GM12878 (cell line): ENCODE measurements at regions not wholly inside any gene's neighbourhood (a gene's known extent, or its start where the extent isn't known, plus 50 kb on each side); places are given as distances from the start of the nearest gene placed in this dataset.

Source experiments
- ATAC-seq: fragments of 200-7000 bp; cut with Tn5 transposase; 3 replicates; pipeline ENCODE4 v1.9.1; 2020; ENCODE audit warnings: mild to moderate bottlenecking, moderate library complexity
- BruUV-seq: library from RNA; stranded (reverse); fragments of 400-500 nt; replicated peaks from 2 replicates; lab custom pipeline; 2021; lab: Mats Ljungman, UMichigan
- CTCF ChIA-PET: fragments of 300-600 bp; sonication (Branson Sonifier 250); formaldehyde crosslinking; extraction: SDS; loops from one replicate; lab custom pipeline; 2021; ENCODE audit warnings: inconsistent platforms; lab: Yijun Ruan, JAX
- POLR2A ChIA-PET: fragments of 350-600 bp; formaldehyde crosslinking; extraction: SDS; loops from one replicate; lab custom pipeline; 2021; ENCODE audit warnings: inconsistent platforms; lab: Charles Lee
- RAD21 ChIA-PET: fragments of 300-600 bp; sonication (Branson Sonifier 250); formaldehyde crosslinking; loops from one replicate; lab custom pipeline; 2023; ENCODE audit warnings: antibody characterized with exemption; ENCODE audit not compliant: unreplicated experiment; lab: Charles Lee
- SMC1A ChIA-PET: fragments of 300-600 bp; sonication (Branson Sonifier 250); formaldehyde crosslinking; loops from one replicate; lab custom pipeline; 2023; ENCODE audit not compliant: unreplicated experiment, uncharacterized antibody; lab: Charles Lee
- DNase-seq: peaks from one replicate; pipeline ENCODE4 v3.0.0-alpha.2; 2011; ENCODE audit warnings: low read depth, low spot score
- FAIRE-seq: peaks from 3 replicates; lab custom pipeline; 2011; peaks lifted over from hg19 to GRCh38; lab: Jason Lieb, UNC
- H2AFZ ChIP-seq: 2 replicates; pipeline ENCODE4 v1.6.0; 2011; ENCODE audit warnings: low read depth, low read length, control low read depth; ENCODE audit not compliant: control insufficient read depth
- H3K27ac ChIP-seq: 2 replicates; pipeline ENCODE4 v1.5.1; 2011; ENCODE audit warnings: control low read depth; ENCODE audit not compliant: control insufficient read depth, insufficient read depth
- H3K27me3 ChIP-seq, 2 experiments: replicated peaks in 1 of 2; 2 replicates each; pipeline versions ENCODE4 v1.6.0 to v1.6.1; 2011; ENCODE audit warnings: low read length in 1 of 2; ENCODE audit not compliant: control insufficient read depth in 2 of 2, insufficient read depth in 2 of 2
- H3K36me3 ChIP-seq, 2 experiments: 2 replicates each; pipeline ENCODE4 v1.5.1; 2011; ENCODE audit warnings: low read length in 1 of 2; ENCODE audit not compliant: control insufficient read depth in 2 of 2, insufficient read depth in 2 of 2
- H3K4me1 ChIP-seq: 2 replicates; pipeline ENCODE4 v1.6.1; 2011; ENCODE audit warnings: mild to moderate bottlenecking, low read length, moderate library complexity, mixed read lengths; ENCODE audit not compliant: control insufficient read depth, insufficient read depth
- H3K4me2 ChIP-seq: 2 replicates; pipeline ENCODE4 v1.6.0; 2011; ENCODE audit warnings: control low read depth; ENCODE audit not compliant: control insufficient read depth, insufficient read depth
- H3K4me3 ChIP-seq: fragments of 200-600 bp; sonication (generic); 2 replicates; pipeline ENCODE4 v1.5.1; 2016
- H3K79me2 ChIP-seq: 2 replicates; pipeline ENCODE4 v1.6.0; 2011; ENCODE audit warnings: low read length; ENCODE audit not compliant: control insufficient read depth, insufficient read depth
- H3K9ac ChIP-seq: 2 replicates; pipeline ENCODE4 v1.8.0; 2011; ENCODE audit warnings: low read length, control low read depth, mixed read lengths; ENCODE audit not compliant: control insufficient read depth, insufficient read depth
- H3K9me3 ChIP-seq: replicated peaks from 3 replicates; pipeline ENCODE4 v1.5.1; 2011; ENCODE audit warnings: mild to moderate bottlenecking, low read length; ENCODE audit not compliant: control insufficient read depth, insufficient read depth
- H4K20me1 ChIP-seq: 2 replicates; pipeline ENCODE4 v1.6.0; 2011; ENCODE audit not compliant: control insufficient read depth, insufficient read depth
- CEBPB ChIP-seq, 2 experiments: fragments of 150-350 bp in 1 of 2; IDR thresholded peaks; 2 replicates each; pipeline ENCODE4 v1.6.1; 2012 to 2014; ENCODE audit warnings: low read depth in 2 of 2, low read length in 2 of 2, borderline replicate concordance in 1 of 2, inconsistent platforms in 1 of 2
- CREM ChIP-seq: IDR thresholded peaks from 2 replicates; pipeline ENCODE4 v1.6.1; 2014; ENCODE audit warnings: antibody characterized with exemption, low read depth
- EZH2 ChIP-seq: IDR thresholded peaks from 2 replicates; pipeline ENCODE4 v1.6.1; 2012; ENCODE audit warnings: low read depth, mild to moderate bottlenecking, control low read depth, inconsistent platforms, low read length, borderline replicate concordance; ENCODE audit not compliant: control insufficient read depth
- IRF4 ChIP-seq: IDR thresholded peaks from 2 replicates; pipeline ENCODE4 v1.6.1; 2011; ENCODE audit warnings: low read depth, low read length
- JUNB ChIP-seq: IDR thresholded peaks from 2 replicates; pipeline ENCODE4 v1.6.1; 2016; ENCODE audit warnings: antibody characterized with exemption, mild to moderate bottlenecking
- MYB ChIP-seq: fragments of 150-350 bp; IDR thresholded peaks from 2 replicates; pipeline ENCODE4 v1.6.1; 2014; ENCODE audit warnings: mild to moderate bottlenecking, low read depth, low read length, borderline replicate concordance
- ZZZ3 ChIP-seq: IDR thresholded peaks from 2 replicates; pipeline ENCODE4 v1.6.1; 2011; ENCODE audit warnings: low read depth; ENCODE audit not compliant: control insufficient read depth, insufficient read length
- WGBS: methylation state at CpG from one replicate; pipeline ENCODE4 v1.1.6; 2016; ENCODE audit warnings: low lambda C conversion rate; ENCODE audit not compliant: insufficient replicate concordance, insufficient coverage; ENCODE audit errors: missing lambda C conversion rate; 5-methylcytosine and 5-hydroxymethylcytosine counted together
- in situ Hi-C: fragments of 300-500 bp; cut with MboI; formaldehyde crosslinking; loops from 9 replicates; pipeline ENCODE4 v1.14.3; 2018; ENCODE audit warnings: mixed read lengths
- intact Hi-C: fragments of 100-400 bp; cut with micrococcal nuclease; formaldehyde crosslinking; loops from one replicate; pipeline ENCODE4 v1.14.2; 2022; ENCODE audit not compliant: unreplicated experiment
- TF ChIP-seq, protein P1 (sequence below): fragments of 450-650 bp; IDR thresholded peaks from 2 replicates; pipeline ENCODE4 v1.6.1; 2017; ENCODE audit warnings: mild to moderate bottlenecking, low read depth, inconsistent platforms; ENCODE audit not compliant: poor library complexity, severe bottlenecking
- TF ChIP-seq, protein P2 (sequence below): IDR thresholded peaks from 2 replicates; pipeline ENCODE4 v1.6.1; 2012; ENCODE audit warnings: low read depth, low read length, improper control_type of control experiment

DNA sequence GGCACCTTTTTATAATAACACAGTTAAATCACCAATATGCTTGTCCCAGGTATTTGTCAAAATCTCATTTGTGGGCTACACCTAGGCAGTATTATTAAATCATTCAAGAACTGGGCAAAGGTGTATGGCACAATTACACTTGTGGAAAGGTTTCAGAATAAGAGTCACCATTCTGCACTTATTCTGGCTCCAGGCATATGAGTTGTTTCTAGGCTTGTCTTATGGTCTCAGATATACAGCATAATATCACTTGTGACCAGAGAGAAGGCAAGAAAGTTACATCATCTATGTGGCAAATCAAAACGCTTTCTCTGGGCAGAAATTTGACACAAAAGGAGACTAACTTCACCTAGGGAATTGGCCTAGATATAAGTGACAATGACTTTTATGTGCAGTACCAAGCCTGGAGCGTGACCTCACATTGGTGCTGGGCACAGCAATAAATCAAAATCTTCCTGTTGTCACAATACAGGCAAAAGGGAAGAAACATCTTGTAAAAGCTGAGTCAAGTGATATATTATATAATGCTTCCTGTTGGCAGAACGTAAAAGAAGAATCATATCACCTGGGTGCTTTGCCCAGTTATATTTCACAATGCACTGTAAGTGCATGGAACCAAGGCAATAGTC is 959.9 kb upstream of the AMELY start:
- RAD21 ChIA-PET, result no interaction called here
- Histone ChIP-seq H2AFZ (no peak overlapping the region), H3K4me2 (no peak overlapping the region), H3K36me3 (no peaks in the 10 kb centered on the region), H3K4me1 (no peaks in the 10 kb centered on the region), H3K27ac (no peak overlapping the region), H3K27me3 (no peaks in the 10 kb centered on the region), H3K79me2 (no peaks in the 10 kb centered on the region), H3K9me3 (no peaks in the 10 kb centered on the region), H3K9ac (no peak overlapping the region), H3K4me3 (no peak overlapping the region), H4K20me1 (no peaks in the 10 kb centered on the region)
- CTCF ChIA-PET, result no interaction called here
- intact Hi-C loops, result no loop called here
- in situ Hi-C loops, result no loop called here
- FAIRE-seq, result no peak
- POLR2A ChIA-PET, result no interaction called here
- WGBS, result no CpG with 5 or more reads among the region's 3 CpGs
- no peak for ATAC-seq
- no peak for DNase-seq
- no TSS peak for BruUV-seq
- TF ChIP-seq EZH2, result no peak
- TF ChIP-seq, protein P1, sequence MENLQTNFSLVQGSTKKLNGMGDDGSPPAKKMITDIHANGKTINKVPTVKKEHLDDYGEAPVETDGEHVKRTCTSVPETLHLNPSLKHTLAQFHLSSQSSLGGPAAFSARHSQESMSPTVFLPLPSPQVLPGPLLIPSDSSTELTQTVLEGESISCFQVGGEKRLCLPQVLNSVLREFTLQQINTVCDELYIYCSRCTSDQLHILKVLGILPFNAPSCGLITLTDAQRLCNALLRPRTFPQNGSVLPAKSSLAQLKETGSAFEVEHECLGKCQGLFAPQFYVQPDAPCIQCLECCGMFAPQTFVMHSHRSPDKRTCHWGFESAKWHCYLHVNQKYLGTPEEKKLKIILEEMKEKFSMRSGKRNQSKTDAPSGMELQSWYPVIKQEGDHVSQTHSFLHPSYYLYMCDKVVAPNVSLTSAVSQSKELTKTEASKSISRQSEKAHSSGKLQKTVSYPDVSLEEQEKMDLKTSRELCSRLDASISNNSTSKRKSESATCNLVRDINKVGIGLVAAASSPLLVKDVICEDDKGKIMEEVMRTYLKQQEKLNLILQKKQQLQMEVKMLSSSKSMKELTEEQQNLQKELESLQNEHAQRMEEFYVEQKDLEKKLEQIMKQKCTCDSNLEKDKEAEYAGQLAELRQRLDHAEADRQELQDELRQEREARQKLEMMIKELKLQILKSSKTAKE, result no peak
- TF ChIP-seq JUNB, result no peak
- TF ChIP-seq MYB, result no peak
- no peak for TF ChIP-seq CEBPB (IDR thresholded peaks at IDR 0.05; ENCODE audit: borderline replicate concordance in 1 of 2, low read depth in 2 of 2, low read length in 2 of 2)
- no peak for TF ChIP-seq CREM
- no peak for TF ChIP-seq IRF4
- TF ChIP-seq, protein P2, sequence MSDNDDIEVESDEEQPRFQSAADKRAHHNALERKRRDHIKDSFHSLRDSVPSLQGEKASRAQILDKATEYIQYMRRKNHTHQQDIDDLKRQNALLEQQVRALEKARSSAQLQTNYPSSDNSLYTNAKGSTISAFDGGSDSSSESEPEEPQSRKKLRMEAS, result no peak
- TF ChIP-seq ZZZ3, result no peak
- SMC1A ChIA-PET, result no interaction called here
